GM21529 (cell line): ENCODE measurements at regions not wholly inside any gene's neighbourhood (a gene's known extent, or its start where the extent isn't known, plus 50 kb on each side); places are given as distances from the start of the nearest gene placed in this dataset.
"Not testable (repeated sequence)": the region's sequence is repeated elsewhere in the genome, so short reads cannot be mapped to it uniquely, and the experiment has no call there.

Source experiments
- ATAC-seq: cut with Tn5 transposase; IDR thresholded peaks from one replicate; pipeline ENCODE4 v1.9.1; 2021; ENCODE audit not compliant: unreplicated experiment

GRCh38 chr2:12465631-12466135, 251.1 kb upstream of the TRIB2 start:
- ATAC-seq = no peak

GRCh38 chr2:12467303-12467702, 249.4 kb upstream of the TRIB2 start:
- ATAC-seq = no peak

- ATAC-seq = no peak
Observed at GRCh38 chr2:12469141-12469561, 247.6 kb upstream of the TRIB2 start.

GRCh38 chr2:12472265-12472664, 244.5 kb upstream of the TRIB2 start:
- not testable (repeated sequence) for ATAC-seq

- ATAC-seq = no peak
Observed at GRCh38 chr2:12478151-12479064, 238.3 kb upstream of the TRIB2 start.

GRCh38 chr2:12479065-12479601, 237.6 kb upstream of the TRIB2 start:
- no peak for ATAC-seq

GRCh38 chr2:12484536-12485115, 232.1 kb upstream of the TRIB2 start:
- no peak for ATAC-seq

- ATAC-seq = peak; percentile 86
Observed at GRCh38 chr2:12486205-12487118, 230.3 kb upstream of the TRIB2 start.

GRCh38 chr2:12487253-12488004, 229.3 kb upstream of the TRIB2 start:
- ATAC-seq = no peak

GRCh38 chr2:12488352-12489318, 228.1 kb upstream of the TRIB2 start:
- ATAC-seq = no peak

GRCh38 chr2:12490641-12491040, 226.1 kb upstream of the TRIB2 start:
- ATAC-seq = no peak

GRCh38 chr2:12492360-12492759, 224.4 kb upstream of the TRIB2 start:
- ATAC-seq = not testable (repeated sequence)

- ATAC-seq = no peak
Observed at GRCh38 chr2:12493031-12493513, 223.7 kb upstream of the TRIB2 start.

- ATAC-seq = no peak
Observed at GRCh38 chr2:12495247-12495868, 221.4 kb upstream of the TRIB2 start.

GRCh38 chr2:12498286-12498685, 218.4 kb upstream of the TRIB2 start:
- no peak for ATAC-seq

GRCh38 chr2:12498704-12499103, 218.0 kb upstream of the TRIB2 start:
- no peak for ATAC-seq

GRCh38 chr2:12500899-12501298, 215.8 kb upstream of the TRIB2 start:
- ATAC-seq = no peak

GRCh38 chr2:12501469-12502158, 215.1 kb upstream of the TRIB2 start:
- peak; percentile 92 for ATAC-seq
